ENCODE measurements at regions not wholly inside any gene's neighbourhood (a gene's known extent, or its start where the extent isn't known, plus 50 kb on each side); places are given as distances from the start of the nearest gene placed in this dataset.

GRCh38 chr11:80415580-80415979 is 974.8 kb upstream of the TENM4 start:
- no peaks in the 10 kb centered on the region for H4K20me1 ChIP-seq (replicated peaks; ENCODE audit: control insufficient read depth, extremely low read depth, insufficient read depth, low read length)
- CTCF ChIA-PET, result no interaction called here
- H3K4me2 ChIP-seq (ENCODE audit: insufficient read depth, low read length), result no peak overlapping the region
- no peak overlapping the region for H2AFZ ChIP-seq (ENCODE audit: low read depth, low read length)
- H3K9me3 ChIP-seq (replicated peaks; ENCODE audit: control insufficient read depth, insufficient read depth, low read length), result no peaks in the 10 kb centered on the region
- H3K4me3 ChIP-seq (replicated peaks in 1 of 3; ENCODE audit: insufficient read depth in 1 of 3, low read depth in 1 of 3, low read length in 3 of 3), result no peak overlapping the region
- POLR2A ChIA-PET, result interaction anchor here (1.1 kb wide), 1 partner anchor 8 kb away, joined by 3 read pairs; no protein-coding TSS in a partner anchor
- BruUV-seq (replicated peaks), result no TSS peak
- H3K36me3 ChIP-seq (ENCODE audit: control insufficient read depth in 2 of 2, extremely low read depth in 1 of 2, insufficient read depth in 2 of 2, low read length in 2 of 2), result no peaks in the 10 kb centered on the region
- H3K9ac ChIP-seq (replicated peaks; ENCODE audit: extremely low read depth, insufficient read depth, low read length), result no peak overlapping the region
- H3K79me2 ChIP-seq (ENCODE audit: control insufficient read depth, insufficient read depth, low read length), result no peaks in the 10 kb centered on the region
- FAIRE-seq (no peak), DNase-seq (ENCODE audit: low read depth, low spot score) (no peak)
- H3K9me1 ChIP-seq (replicated peaks; ENCODE audit: control insufficient read depth, extremely low read depth, insufficient read depth, low read length), result no peaks in the 10 kb centered on the region
- intact Hi-C loops (cut with micrococcal nuclease), result no loop called here
- H3K4me1 ChIP-seq (ENCODE audit: control insufficient read depth, extremely low read depth, insufficient read depth, low read length), result peaks cover 6% of the 10 kb centered on the region
- no peak overlapping the region for H3K27ac ChIP-seq (ENCODE audit: insufficient read depth, low read depth, low read length)
- no peak for TF ChIP-seq MYC (IDR thresholded peaks at IDR 0.05; ENCODE audit: low read depth, low read length)
- TF ChIP-seq, protein P1, sequence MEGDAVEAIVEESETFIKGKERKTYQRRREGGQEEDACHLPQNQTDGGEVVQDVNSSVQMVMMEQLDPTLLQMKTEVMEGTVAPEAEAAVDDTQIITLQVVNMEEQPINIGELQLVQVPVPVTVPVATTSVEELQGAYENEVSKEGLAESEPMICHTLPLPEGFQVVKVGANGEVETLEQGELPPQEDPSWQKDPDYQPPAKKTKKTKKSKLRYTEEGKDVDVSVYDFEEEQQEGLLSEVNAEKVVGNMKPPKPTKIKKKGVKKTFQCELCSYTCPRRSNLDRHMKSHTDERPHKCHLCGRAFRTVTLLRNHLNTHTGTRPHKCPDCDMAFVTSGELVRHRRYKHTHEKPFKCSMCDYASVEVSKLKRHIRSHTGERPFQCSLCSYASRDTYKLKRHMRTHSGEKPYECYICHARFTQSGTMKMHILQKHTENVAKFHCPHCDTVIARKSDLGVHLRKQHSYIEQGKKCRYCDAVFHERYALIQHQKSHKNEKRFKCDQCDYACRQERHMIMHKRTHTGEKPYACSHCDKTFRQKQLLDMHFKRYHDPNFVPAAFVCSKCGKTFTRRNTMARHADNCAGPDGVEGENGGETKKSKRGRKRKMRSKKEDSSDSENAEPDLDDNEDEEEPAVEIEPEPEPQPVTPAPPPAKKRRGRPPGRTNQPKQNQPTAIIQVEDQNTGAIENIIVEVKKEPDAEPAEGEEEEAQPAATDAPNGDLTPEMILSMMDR (IDR thresholded peaks at IDR 0.05; ENCODE audit: extremely low read depth in 1 of 2, insufficient read depth in 1 of 2, low read depth in 1 of 2, low read length in 2 of 2), result no peak
- no peak for TF ChIP-seq GATA2 (IDR thresholded peaks at IDR 0.05; ENCODE audit: insufficient read depth, insufficient read length, low read depth, low read length)
- TF ChIP-seq FOS (IDR thresholded peaks at IDR 0.05; ENCODE audit: borderline replicate concordance, insufficient read depth, low read length), result no peak
- no peak for TF ChIP-seq JUN (IDR thresholded peaks at IDR 0.05; ENCODE audit: borderline replicate concordance, insufficient read depth, insufficient read length, low read depth)
- TF ChIP-seq POLR2AphosphoS5 (IDR thresholded peaks at IDR 0.05; ENCODE audit: insufficient read depth, low read depth, low read length), result no peak
- no peak for TF ChIP-seq POLR2A (IDR thresholded peaks at IDR 0.05; ENCODE audit: low read depth, low read length)
- dilution Hi-C loops (cut with MboI; ENCODE audit: extremely low pct_ligation_motif_present, low sequenced_read_pairs), result no loop called here
- no peaks in the 10 kb centered on the region for H3K27me3 ChIP-seq (ENCODE audit: control insufficient read depth in 2 of 2, insufficient read depth in 2 of 2, low read length in 2 of 2)
